ENCODE measurements at regions not wholly inside any gene's neighbourhood (a gene's known extent, or its start where the extent isn't known, plus 50 kb on each side); places are given as distances from the start of the nearest gene placed in this dataset.

GRCh38 chr2:226187616-226188015 lies 612.0 kb downstream of the IRS1 start:
- no peak overlapping the region for H3K4me3 ChIP-seq (ENCODE audit: low read depth, low read length)
- DNase-seq (ENCODE audit: low read depth) = no peak
- no peak for TF ChIP-seq CTCF (IDR thresholded peaks at IDR 0.05; ENCODE audit: insufficient read depth, low read depth, low read length, missing control alignments)

- H3K4me3 ChIP-seq (ENCODE audit: low read depth, low read length) = no peak overlapping the region
These were observed 612.5 kb downstream of the IRS1 start for GRCh38 chr2:226187156-226187555.

GRCh38 chr2:226185616-226186211 lies 613.9 kb downstream of the IRS1 start:
- no peak for DNase-seq (ENCODE audit: low read depth)

More at GRCh38 chr2:226187156-226187555, 612.5 kb downstream of the IRS1 start:
- no peak for DNase-seq (ENCODE audit: low read depth)
- no peak for TF ChIP-seq CTCF (IDR thresholded peaks at IDR 0.05; ENCODE audit: insufficient read depth, low read depth, low read length, missing control alignments)

GRCh38 chr2:226184940-226185615 lies 614.5 kb downstream of the IRS1 start:
- TF ChIP-seq CTCF (IDR thresholded peaks at IDR 0.05; ENCODE audit: insufficient read depth, low read depth, low read length, missing control alignments) = no peak
- H3K4me3 ChIP-seq (ENCODE audit: low read depth, low read length) = no peak overlapping the region
- no peak for DNase-seq (ENCODE audit: low read depth)

More at GRCh38 chr2:226185616-226186211, 613.9 kb downstream of the IRS1 start:
- no peak overlapping the region for H3K4me3 ChIP-seq (ENCODE audit: low read depth, low read length)
- no peak for TF ChIP-seq CTCF (IDR thresholded peaks at IDR 0.05; ENCODE audit: insufficient read depth, low read depth, low read length, missing control alignments)

- H3K4me3 ChIP-seq (ENCODE audit: low read depth, low read length) = no peak overlapping the region
- no peak for TF ChIP-seq CTCF (IDR thresholded peaks at IDR 0.05; ENCODE audit: insufficient read depth, low read depth, low read length, missing control alignments)
- no peak for DNase-seq (ENCODE audit: low read depth)
These were observed 615.1 kb downstream of the IRS1 start for GRCh38 chr2:226184540-226184939.

GRCh38 chr2:226183550-226183949 lies 616.1 kb downstream of the IRS1 start:
- TF ChIP-seq CTCF (IDR thresholded peaks at IDR 0.05; ENCODE audit: insufficient read depth, low read depth, low read length, missing control alignments) = no peak
- no peak for DNase-seq (ENCODE audit: low read depth)
- H3K4me3 ChIP-seq (ENCODE audit: low read depth, low read length) = no peak overlapping the region
